OCI-LY7 (cell line): ENCODE measurements at regions not wholly inside any gene's neighbourhood (a gene's known extent, or its start where the extent isn't known, plus 50 kb on each side); places are given as distances from the start of the nearest gene placed in this dataset.

Source experiments
- BruUV-seq: library from RNA; stranded (reverse); fragments of 400-500 nt; replicated peaks from 2 replicates; lab custom pipeline; 2021; lab: Mats Ljungman, UMichigan
- CTCF ChIA-PET: fragments of 300-600 bp; sonication (Branson Sonifier 250); formaldehyde crosslinking; loops from one replicate; lab custom pipeline; 2022; ENCODE audit warnings: antibody characterized with exemption; ENCODE audit not compliant: unreplicated experiment; lab: Charles Lee
- POLR2A ChIA-PET: fragments of 300-600 bp; sonication (Branson Sonifier 250); formaldehyde crosslinking; loops from one replicate; lab custom pipeline; 2022; ENCODE audit warnings: antibody characterized with exemption; lab: Charles Lee
- DNase-seq: peaks from one replicate; pipeline ENCODE4 v3.0.0-alpha.2; 2015; ENCODE audit warnings: low spot score
- H2AFZ ChIP-seq: fragments of 200-600 bp; sonication (generic), shearing (Covaris generic); 2 replicates; pipeline ENCODE4 v1.6.1; 2014; ENCODE audit warnings: mild to moderate bottlenecking, antibody characterized with exemption, low read length, moderate library complexity
- H3K27ac ChIP-seq: fragments of 200-600 bp; sonication (generic); 2 replicates; pipeline ENCODE4 v1.5.1; 2014; ENCODE audit warnings: mixed run types, low read depth, mild to moderate bottlenecking, moderate library complexity, low read length, inconsistent platforms; ENCODE audit not compliant: poor library complexity, severe bottlenecking
- H3K36me3 ChIP-seq: fragments of 200-600 bp; sonication (generic); 2 replicates; pipeline ENCODE4 v1.6.1; 2014; ENCODE audit warnings: mild to moderate bottlenecking, antibody characterized with exemption, low read length, moderate library complexity, mixed read lengths; ENCODE audit not compliant: insufficient read depth
- H3K4me1 ChIP-seq: fragments of 200-600 bp; sonication (generic); 2 replicates; pipeline ENCODE4 v1.5.1; 2014; ENCODE audit warnings: mild to moderate bottlenecking, low read length; ENCODE audit not compliant: insufficient read depth, poor library complexity, severe bottlenecking
- H3K4me2 ChIP-seq: fragments of 200-600 bp; sonication (generic); 2 replicates; pipeline ENCODE4 v1.6.1; 2014; ENCODE audit warnings: mild to moderate bottlenecking, low read length
- H3K4me3 ChIP-seq: fragments of 200-600 bp; sonication (generic); 2 replicates; pipeline ENCODE4 v1.5.1; 2014; ENCODE audit warnings: mild to moderate bottlenecking, low read depth, low read length; ENCODE audit not compliant: poor library complexity, severe bottlenecking
- H3K79me2 ChIP-seq: fragments of 200-600 bp; sonication (generic); 2 replicates; pipeline ENCODE4 v1.6.1; 2016; ENCODE audit warnings: low read depth, mild to moderate bottlenecking, low read length, moderate library complexity, mixed read lengths; ENCODE audit not compliant: insufficient read depth
- H3K9me2 ChIP-seq: fragments of 200-600 bp; sonication (generic); 2 replicates; pipeline ENCODE4 v1.6.1; 2016; ENCODE audit warnings: mild to moderate bottlenecking, low read length, mixed read lengths; ENCODE audit not compliant: insufficient read depth
- H3K9me3 ChIP-seq: fragments of 200-600 bp; sonication (generic); 2 replicates; pipeline ENCODE4 v1.6.1; 2014; ENCODE audit warnings: mild to moderate bottlenecking, mixed run types, low read length, mixed read lengths
- H4K20me1 ChIP-seq: fragments of 200-600 bp; sonication (generic); 2 replicates; pipeline ENCODE4 v1.6.1; 2014; ENCODE audit warnings: mild to moderate bottlenecking, antibody characterized with exemption, low read length, moderate library complexity, mixed read lengths; ENCODE audit not compliant: insufficient read depth
- CTCF ChIP-seq: fragments of 200-600 bp; sonication (generic); conservative IDR thresholded peaks from 2 replicates; pipeline ENCODE4 v1.5.1; 2014; ENCODE audit warnings: mild to moderate bottlenecking, antibody characterized with exemption, low read length, moderate library complexity, mixed read lengths
- EZH2phosphoT487 ChIP-seq: fragments of 200-600 bp; sonication (generic); IDR thresholded peaks from 2 replicates; pipeline ENCODE4 v1.6.1; 2018; ENCODE audit warnings: low read depth, borderline replicate concordance, mild to moderate bottlenecking, mixed run types, antibody characterized with exemption, low read length, moderate library complexity, mixed read lengths
- intact Hi-C: fragments of 100-400 bp; cut with micrococcal nuclease; formaldehyde crosslinking; loops from one replicate; pipeline ENCODE4 v1.10.0; 2022; ENCODE audit not compliant: unreplicated experiment

DNA sequence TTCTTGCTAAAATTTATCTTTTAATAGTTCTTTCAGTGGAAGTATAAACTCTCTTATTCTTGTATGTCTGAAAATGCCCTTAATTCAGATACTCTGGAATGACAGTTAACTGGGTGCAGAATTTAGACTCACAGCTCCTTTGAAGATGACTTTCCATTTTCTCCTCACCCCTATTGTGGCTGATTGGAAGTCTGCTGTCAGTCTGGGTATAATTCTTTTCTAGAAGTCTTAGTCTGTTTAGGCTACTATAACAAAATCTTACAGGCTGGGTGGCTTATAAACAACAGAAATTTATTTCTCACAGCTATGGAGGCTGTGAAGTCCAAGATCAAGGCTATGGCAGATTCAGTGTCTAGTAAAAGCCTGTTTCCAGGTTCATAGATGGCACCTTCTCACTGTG lies 145.2 kb upstream of the GDF10 start:
- no peaks in the 10 kb centered on the region for H3K36me3 ChIP-seq
- H3K79me2 ChIP-seq: no peaks in the 10 kb centered on the region
- no peak overlapping the region for H3K4me3 ChIP-seq
- H2AFZ ChIP-seq: no peak overlapping the region
- no peaks in the 10 kb centered on the region for H4K20me1 ChIP-seq
- no peak overlapping the region for H3K4me2 ChIP-seq
- no peaks in the 10 kb centered on the region for H3K9me2 ChIP-seq
- no peak for DNase-seq
- no peaks in the 10 kb centered on the region for H3K9me3 ChIP-seq
- CTCF ChIA-PET: no interaction called here
- intact Hi-C loops: no loop called here
- TF ChIP-seq CTCF (no peak), EZH2phosphoT487 (no peak)
- POLR2A ChIA-PET: no interaction called here
- BruUV-seq: no TSS peak
- H3K27ac ChIP-seq: no peak overlapping the region
- no peaks in the 10 kb centered on the region for H3K4me1 ChIP-seq

DNA sequence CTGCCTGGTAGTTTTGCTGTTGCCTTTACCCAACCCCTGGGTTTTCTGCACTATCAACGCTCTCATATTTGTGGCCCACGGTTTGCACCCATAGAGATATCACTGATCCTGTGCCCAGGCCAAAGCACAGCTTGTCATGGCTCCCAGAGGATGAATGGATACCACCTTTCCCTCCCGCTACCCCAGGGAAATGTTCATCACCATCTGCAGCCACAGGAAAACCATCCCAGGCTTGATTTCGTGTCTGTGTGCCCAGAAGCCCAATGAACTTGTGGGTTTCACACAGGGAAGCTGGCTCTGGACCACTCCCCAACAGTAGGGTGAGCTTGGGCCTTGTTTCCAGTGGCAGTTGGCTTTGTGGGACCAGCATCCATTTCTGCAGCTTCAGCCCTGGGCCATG lies 143.1 kb upstream of the GDF10 start:
- Histone ChIP-seq H3K4me2 (no peak overlapping the region), H3K4me1 (no peaks in the 10 kb centered on the region), H4K20me1 (no peaks in the 10 kb centered on the region), H3K9me3 (no peaks in the 10 kb centered on the region), H3K27ac (no peak overlapping the region), H2AFZ (no peak overlapping the region), H3K79me2 (no peaks in the 10 kb centered on the region), H3K4me3 (no peak overlapping the region), H3K9me2 (no peaks in the 10 kb centered on the region), H3K36me3 (no peaks in the 10 kb centered on the region)
- POLR2A ChIA-PET: no interaction called here
- TF ChIP-seq CTCF: no peak
- no peak for TF ChIP-seq EZH2phosphoT487
- CTCF ChIA-PET: interaction anchor here (0.9 kb wide), 1 partner anchor 132 kb away, joined by 3 read pairs; no protein-coding TSS in a partner anchor
- no peak for DNase-seq
- no TSS peak for BruUV-seq
- intact Hi-C loops: no loop called here

- no peaks in the 10 kb centered on the region for H3K9me3 ChIP-seq
- H3K9me2 ChIP-seq: no peaks in the 10 kb centered on the region
- intact Hi-C loops: no loop called here
- POLR2A ChIA-PET: no interaction called here
- no peaks in the 10 kb centered on the region for H4K20me1 ChIP-seq
- no peaks in the 10 kb centered on the region for H3K79me2 ChIP-seq
- H3K27ac ChIP-seq: no peak overlapping the region
- H3K4me2 ChIP-seq: no peak overlapping the region
- no TSS peak for BruUV-seq
- no peaks in the 10 kb centered on the region for H3K36me3 ChIP-seq
- DNase-seq: no peak
- H3K4me3 ChIP-seq: no peak overlapping the region
- H2AFZ ChIP-seq: no peak overlapping the region
- no peaks in the 10 kb centered on the region for H3K4me1 ChIP-seq
- TF ChIP-seq CTCF (no peak), EZH2phosphoT487 (no peak)
- CTCF ChIA-PET: no interaction called here
Observed at GRCh38 chr10:47158116-47159071, 141.6 kb upstream of the GDF10 start.
